A673 (cell line): ENCODE measurements at regions not wholly inside any gene's neighbourhood (a gene's known extent, or its start where the extent isn't known, plus 50 kb on each side); places are given as distances from the start of the nearest gene placed in this dataset.

Experiments used
- EZH2 ChIP-seq: fragments of 200-600 bp; sonication (generic); IDR thresholded peaks from 2 replicates; pipeline ENCODE4 v1.6.1; 2017; ENCODE audit warnings: borderline replicate concordance, low read depth, mild to moderate bottlenecking, mixed read lengths, antibody characterized with exemption, low read length; ENCODE audit not compliant: poor library complexity, severe bottlenecking
- TF ChIP-seq, protein P1 (sequence below): fragments of 300-800, 200-600 bp; sonication (generic); conservative IDR thresholded peaks from 2 replicates; pipeline ENCODE4 v1.5.1; 2017; ENCODE audit warnings: low read depth, mild to moderate bottlenecking, antibody characterized with exemption, low read length, moderate library complexity, mixed read lengths

DNA sequence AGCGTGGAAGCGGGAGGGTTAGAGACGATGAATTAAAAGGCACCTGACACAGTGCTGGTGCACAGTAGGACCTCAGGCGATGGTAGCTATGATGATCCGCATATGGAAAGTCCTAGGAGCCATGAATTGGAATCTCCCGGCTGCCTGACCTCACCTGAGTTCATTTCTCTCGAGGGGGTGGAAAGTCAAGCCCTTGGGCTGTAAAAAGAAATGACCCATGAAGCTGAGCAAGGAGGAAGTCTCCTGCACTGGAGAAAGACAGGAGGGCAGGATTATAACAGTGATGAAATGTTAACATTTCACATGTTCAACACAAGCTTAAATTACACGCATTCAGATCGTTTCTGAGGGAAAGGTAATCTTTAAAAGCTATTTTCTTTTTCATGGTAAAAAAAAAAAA, 481.2 kb downstream of the MATN1 start:
- TF ChIP-seq, protein P1, sequence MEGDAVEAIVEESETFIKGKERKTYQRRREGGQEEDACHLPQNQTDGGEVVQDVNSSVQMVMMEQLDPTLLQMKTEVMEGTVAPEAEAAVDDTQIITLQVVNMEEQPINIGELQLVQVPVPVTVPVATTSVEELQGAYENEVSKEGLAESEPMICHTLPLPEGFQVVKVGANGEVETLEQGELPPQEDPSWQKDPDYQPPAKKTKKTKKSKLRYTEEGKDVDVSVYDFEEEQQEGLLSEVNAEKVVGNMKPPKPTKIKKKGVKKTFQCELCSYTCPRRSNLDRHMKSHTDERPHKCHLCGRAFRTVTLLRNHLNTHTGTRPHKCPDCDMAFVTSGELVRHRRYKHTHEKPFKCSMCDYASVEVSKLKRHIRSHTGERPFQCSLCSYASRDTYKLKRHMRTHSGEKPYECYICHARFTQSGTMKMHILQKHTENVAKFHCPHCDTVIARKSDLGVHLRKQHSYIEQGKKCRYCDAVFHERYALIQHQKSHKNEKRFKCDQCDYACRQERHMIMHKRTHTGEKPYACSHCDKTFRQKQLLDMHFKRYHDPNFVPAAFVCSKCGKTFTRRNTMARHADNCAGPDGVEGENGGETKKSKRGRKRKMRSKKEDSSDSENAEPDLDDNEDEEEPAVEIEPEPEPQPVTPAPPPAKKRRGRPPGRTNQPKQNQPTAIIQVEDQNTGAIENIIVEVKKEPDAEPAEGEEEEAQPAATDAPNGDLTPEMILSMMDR: no peak
- TF ChIP-seq EZH2: no peak
